Activated CD4-positive, CD25-positive, alpha-beta regulatory T cell treated with anti-CD3 and anti-CD28 coated beads, Interleukin-2, amount 50 U/mL, for 24 hours (primary cell): ENCODE measurements at regions not wholly inside any gene's neighbourhood (a gene's known extent, or its start where the extent isn't known, plus 50 kb on each side); places are given as distances from the start of the nearest gene placed in this dataset.

Experiments used
- ATAC-seq, 2 donors: fragments of 150-1000 bp; cut with Tn5 transposase; one replicate each; pipeline ENCODE4 v1.10.0; 2021; ENCODE audit warnings: mild to moderate bottlenecking in 1 of 2, moderate library complexity in 1 of 2

- no peak for ATAC-seq
Observed at GRCh38 chr2:200725596-200725995, 86.1 kb upstream of the BZW1 start.

GRCh38 chr2:200728630-200729029 is 83.1 kb upstream of the BZW1 start:
- ATAC-seq: no peak

GRCh38 chr2:200730302-200730701 is 81.4 kb upstream of the BZW1 start:
- no peak for ATAC-seq

GRCh38 chr2:200730960-200731359 is 80.8 kb upstream of the BZW1 start:
- ATAC-seq: no peak

- no peak for ATAC-seq
Observed at GRCh38 chr2:200732866-200733265, 78.8 kb upstream of the BZW1 start.

GRCh38 chr2:200733713-200734198 is 78.0 kb upstream of the BZW1 start:
- no peak for ATAC-seq

GRCh38 chr2:200735061-200735460 is 76.6 kb upstream of the BZW1 start:
- ATAC-seq: peak in 1 of 2 donors; percentile 36

GRCh38 chr2:200736646-200737274 is 75.0 kb upstream of the BZW1 start:
- ATAC-seq: no peak

GRCh38 chr2:200737585-200737984 is 74.1 kb upstream of the BZW1 start:
- no peak for ATAC-seq

- no peak for ATAC-seq
Observed at GRCh38 chr2:200738590-200738989, 73.1 kb upstream of the BZW1 start.

GRCh38 chr2:200740907-200741306 is 70.8 kb upstream of the BZW1 start:
- ATAC-seq: no peak

- ATAC-seq: no peak
Observed at GRCh38 chr2:200741468-200742202, 70.1 kb upstream of the BZW1 start.

- ATAC-seq: no peak
Observed at GRCh38 chr2:200742426-200742825, 69.3 kb upstream of the BZW1 start.

GRCh38 chr2:200743042-200743676 is 68.6 kb upstream of the BZW1 start:
- no peak for ATAC-seq

- ATAC-seq: no peak
Observed at GRCh38 chr2:200744201-200744602, 67.5 kb upstream of the BZW1 start.

- ATAC-seq: no peak
Observed at GRCh38 chr2:200746301-200746700, 65.4 kb upstream of the BZW1 start.

- no peak for ATAC-seq
Observed at GRCh38 chr2:200747668-200748618, 63.8 kb upstream of the BZW1 start.

- no peak for ATAC-seq
Observed at GRCh38 chr2:200748779-200749178, 62.9 kb upstream of the BZW1 start.

- ATAC-seq: no peak
Observed at GRCh38 chr2:200749631-200750322, 61.9 kb upstream of the BZW1 start.

- no peak for ATAC-seq
Observed at GRCh38 chr2:200750323-200750910, 61.3 kb upstream of the BZW1 start.

- no peak for ATAC-seq
Observed at GRCh38 chr2:200751786-200752185, 59.9 kb upstream of the BZW1 start.

- no peak for ATAC-seq
Observed at GRCh38 chr2:200752332-200752731, 59.4 kb upstream of the BZW1 start.
